OCI-LY1 (cell line): ENCODE measurements at regions not wholly inside any gene's neighbourhood (a gene's known extent, or its start where the extent isn't known, plus 50 kb on each side); places are given as distances from the start of the nearest gene placed in this dataset.

Source experiments
- H2AFZ ChIP-seq: fragments of 200-600 bp; sonication (generic), shearing (Covaris generic); 2 replicates; pipeline ENCODE4 v1.6.0; 2014; ENCODE audit warnings: antibody characterized with exemption, mild to moderate bottlenecking, low read length
- H3F3A ChIP-seq: fragments of 200-600 bp; sonication (generic), shearing (Covaris generic); 2 replicates; pipeline ENCODE4 v1.6.0; 2014; ENCODE audit warnings: mild to moderate bottlenecking, antibody characterized with exemption, low read length, moderate library complexity; ENCODE audit not compliant: insufficient read depth
- H3K27ac ChIP-seq: fragments of 200-600 bp; sonication (generic); 2 replicates; pipeline ENCODE4 v1.5.1; 2014; ENCODE audit warnings: low read length, mixed run types, mild to moderate bottlenecking, low read depth; ENCODE audit not compliant: poor library complexity, severe bottlenecking
- H3K27me3 ChIP-seq: fragments of 200-600 bp; sonication (generic); 2 replicates; pipeline ENCODE4 v1.6.0; 2014; ENCODE audit warnings: antibody characterized with exemption, mild to moderate bottlenecking, low read length, moderate library complexity; ENCODE audit not compliant: insufficient read depth
- H3K36me3 ChIP-seq: fragments of 200-600 bp; sonication (generic); 2 replicates; pipeline ENCODE4 v1.6.1; 2014; ENCODE audit warnings: mild to moderate bottlenecking, antibody characterized with exemption, low read length, moderate library complexity, mixed read lengths; ENCODE audit not compliant: insufficient read depth
- H3K4me1 ChIP-seq: fragments of 200-600 bp; sonication (generic); 2 replicates; pipeline ENCODE4 v1.5.1; 2014; ENCODE audit warnings: mild to moderate bottlenecking, low read length, moderate library complexity; ENCODE audit not compliant: insufficient read depth, severe bottlenecking
- H3K4me2 ChIP-seq: fragments of 200-600 bp; sonication (generic), shearing (Covaris generic); 2 replicates; pipeline ENCODE4 v1.6.1; 2014; ENCODE audit warnings: low read length
- H3K4me3 ChIP-seq: fragments of 200-600 bp; sonication (generic); 2 replicates; pipeline ENCODE4 v1.5.1; 2014; ENCODE audit warnings: low read length, low read depth, mild to moderate bottlenecking, mixed read lengths; ENCODE audit not compliant: poor library complexity, severe bottlenecking
- H3K79me2 ChIP-seq: fragments of 200-600 bp; shearing (Covaris generic); 2 replicates; pipeline ENCODE4 v1.6.1; 2016; ENCODE audit warnings: mixed run types, low read length, mixed read lengths; ENCODE audit not compliant: insufficient read depth
- H3K9ac ChIP-seq: fragments of 200-600 bp; sonication (generic), shearing (Covaris generic); 2 replicates; pipeline ENCODE4 v1.6.1; 2014; ENCODE audit warnings: mild to moderate bottlenecking, low read length, mixed read lengths
- H3K9me2 ChIP-seq: fragments of 200-600 bp; sonication (generic), shearing (Covaris generic); 2 replicates; pipeline ENCODE4 v1.6.1; 2014; ENCODE audit warnings: low read depth, mild to moderate bottlenecking, low read length, mixed read lengths
- H3K9me3 ChIP-seq: fragments of 200-600 bp; shearing (Covaris generic); 2 replicates; pipeline ENCODE4 v1.6.1; 2014; ENCODE audit warnings: low read length, mixed read lengths
- H4K20me1 ChIP-seq: fragments of 200-600 bp; sonication (generic), shearing (Covaris generic); 2 replicates; pipeline ENCODE4 v1.6.0; 2016; ENCODE audit warnings: mild to moderate bottlenecking, low read length; ENCODE audit not compliant: insufficient read depth
- CTCF ChIP-seq: fragments of 200-600 bp; sonication (generic), shearing (Covaris generic); IDR thresholded peaks from 2 replicates; pipeline ENCODE4 v1.5.1; 2017; ENCODE audit warnings: mild to moderate bottlenecking, antibody characterized with exemption, low read length, moderate library complexity, mixed read lengths
- EZH2 ChIP-seq: fragments of 200-600 bp; sonication (generic), shearing (Covaris generic); IDR thresholded peaks from 2 replicates; pipeline ENCODE4 v1.8.0; 2017; ENCODE audit warnings: borderline replicate concordance, mixed run types, mild to moderate bottlenecking, antibody characterized with exemption, low read length, moderate library complexity, mixed read lengths

- Histone ChIP-seq H3K4me1 (no peaks in the 10 kb centered on the region), H3K4me2 (no peak overlapping the region), H3K9ac (no peak overlapping the region), H3K9me2 (no peaks in the 10 kb centered on the region), H3K79me2 (no peaks in the 10 kb centered on the region), H3F3A (no peaks in the 10 kb centered on the region), H2AFZ (no peak overlapping the region), H3K36me3 (no peaks in the 10 kb centered on the region), H3K9me3 (no peaks in the 10 kb centered on the region), H3K27ac (no peak overlapping the region), H4K20me1 (no peaks in the 10 kb centered on the region), H3K27me3 (peaks cover 8% of the 10 kb centered on the region; the same call in 1 of the 2 replicates), H3K4me3 (no peak overlapping the region)
- TF ChIP-seq EZH2 (no peak), CTCF (no peak)
These were observed 89.9 kb downstream of the CTTN start for GRCh38 chr11:70488171-70488703.

GRCh38 chr11:70489276-70489675 is 90.9 kb downstream of the CTTN start:
- no peaks in the 10 kb centered on the region for H3K79me2 ChIP-seq
- H3K9ac ChIP-seq, result no peak overlapping the region
- peaks cover 8% of the 10 kb centered on the region; the same call in 1 of the 2 replicates for H3K27me3 ChIP-seq
- no peak overlapping the region for H3K4me3 ChIP-seq
- H4K20me1 ChIP-seq, result no peaks in the 10 kb centered on the region
- H3K9me3 ChIP-seq, result no peaks in the 10 kb centered on the region
- H3K9me2 ChIP-seq, result no peaks in the 10 kb centered on the region
- H2AFZ ChIP-seq, result no peak overlapping the region
- no peak overlapping the region for H3K4me2 ChIP-seq
- H3K4me1 ChIP-seq, result no peaks in the 10 kb centered on the region
- TF ChIP-seq EZH2 (no peak), CTCF (no peak)
- H3K36me3 ChIP-seq, result no peaks in the 10 kb centered on the region
- no peak overlapping the region for H3K27ac ChIP-seq
- H3F3A ChIP-seq, result no peaks in the 10 kb centered on the region

GRCh38 chr11:70490208-70490607 is 91.9 kb downstream of the CTTN start:
- no peak overlapping the region for H3K4me2 ChIP-seq
- H3K27me3 ChIP-seq, result peaks cover 8% of the 10 kb centered on the region; the same call in 1 of the 2 replicates
- H3K4me3 ChIP-seq, result no peak overlapping the region
- no peak for TF ChIP-seq EZH2
- TF ChIP-seq CTCF, result no peak
- H3K36me3 ChIP-seq, result no peaks in the 10 kb centered on the region
- no peak overlapping the region for H3K27ac ChIP-seq
- no peaks in the 10 kb centered on the region for H3K79me2 ChIP-seq
- no peaks in the 10 kb centered on the region for H3K9me3 ChIP-seq
- H3K9me2 ChIP-seq, result no peaks in the 10 kb centered on the region
- H3F3A ChIP-seq, result no peaks in the 10 kb centered on the region
- no peak overlapping the region for H3K9ac ChIP-seq
- no peak overlapping the region for H2AFZ ChIP-seq
- no peaks in the 10 kb centered on the region for H3K4me1 ChIP-seq
- no peaks in the 10 kb centered on the region for H4K20me1 ChIP-seq
